Left lobe of liver (tissue), 2 donors: ENCODE measurements at regions not wholly inside any gene's neighbourhood (a gene's known extent, or its start where the extent isn't known, plus 50 kb on each side); places are given as distances from the start of the nearest gene placed in this dataset.

Experiments
- ATAC-seq: fragments of 200-7000 bp; cut with Tn5 transposase; one replicate; pipeline ENCODE4 v1.9.1; 2020; ENCODE audit warnings: mild to moderate bottlenecking, moderate library complexity
- DNase-seq: peaks from one replicate; pipeline ENCODE4 v3.0.0-alpha.2; 2020; ENCODE audit warnings: low spot score
- donor health status: DM: no; HTN: no; CAD: no; lungs with moderate emphysema.
- donor health status: DM: no; HTN: yes; CAD: no.

- DNase-seq (no peak), ATAC-seq (no peak)
Observed at GRCh38 chr13:83355041-83355440, 527.2 kb downstream of the SLITRK1 start.

- ATAC-seq (no peak), DNase-seq (no peak)
Observed at GRCh38 chr13:83352391-83352790, 529.9 kb downstream of the SLITRK1 start.

- ATAC-seq (no peak), DNase-seq (no peak)
Observed at GRCh38 chr13:83350569-83350968, 531.7 kb downstream of the SLITRK1 start.

- no peak for DNase-seq
- ATAC-seq = no peak
Observed at GRCh38 chr13:83344518-83344917, 537.8 kb downstream of the SLITRK1 start.

- ATAC-seq (no peak), DNase-seq (no peak)
Observed at GRCh38 chr13:83340170-83340569, 542.1 kb downstream of the SLITRK1 start.

GRCh38 chr13:83333614-83334388 is 548.5 kb downstream of the SLITRK1 start:
- no peak for ATAC-seq

GRCh38 chr13:83332751-83333150 is 549.5 kb downstream of the SLITRK1 start:
- ATAC-seq = no peak
- DNase-seq = no peak

More at GRCh38 chr13:83333614-83334388, 548.5 kb downstream of the SLITRK1 start:
- no peak for DNase-seq

- DNase-seq = no peak
- no peak for ATAC-seq
Observed at GRCh38 chr13:83327091-83327490, 555.2 kb downstream of the SLITRK1 start.

GRCh38 chr13:83325125-83325853 is 557.0 kb downstream of the SLITRK1 start:
- ATAC-seq (no peak), DNase-seq (no peak)

- DNase-seq (no peak), ATAC-seq (no peak)
Observed at GRCh38 chr13:83311886-83312577, 570.2 kb downstream of the SLITRK1 start.

- no peak for DNase-seq
- no peak for ATAC-seq
Observed at GRCh38 chr13:83298617-83299016, 583.7 kb downstream of the SLITRK1 start.

- no peak for DNase-seq
- no peak for ATAC-seq
Observed at GRCh38 chr13:83297586-83298290, 584.5 kb downstream of the SLITRK1 start.

GRCh38 chr13:83295686-83296085 is 586.6 kb downstream of the SLITRK1 start:
- ATAC-seq (no peak), DNase-seq (no peak)

GRCh38 chr13:83286737-83287136 is 595.5 kb downstream of the SLITRK1 start:
- no peak for ATAC-seq
- no peak for DNase-seq

GRCh38 chr13:83281654-83282053 is 600.6 kb downstream of the SLITRK1 start:
- no peak for ATAC-seq
- DNase-seq = no peak

GRCh38 chr13:83274679-83275078 is 607.6 kb downstream of the SLITRK1 start:
- ATAC-seq (no peak), DNase-seq (no peak)

- no peak for DNase-seq
- ATAC-seq = no peak
Observed at GRCh38 chr13:83272652-83273240, 609.5 kb downstream of the SLITRK1 start.

GRCh38 chr13:83272076-83272475 is 610.2 kb downstream of the SLITRK1 start:
- ATAC-seq (no peak), DNase-seq (no peak)

- no peak for DNase-seq
- no peak for ATAC-seq
Observed at GRCh38 chr13:83265279-83265678, 617.0 kb downstream of the SLITRK1 start.

GRCh38 chr13:83248751-83249150 is 633.5 kb downstream of the SLITRK1 start:
- no peak for ATAC-seq

GRCh38 chr13:83232626-83233025 is 649.6 kb downstream of the SLITRK1 start:
- DNase-seq (no peak), ATAC-seq (no peak)

More at GRCh38 chr13:83248751-83249150, 633.5 kb downstream of the SLITRK1 start:
- DNase-seq = no peak
